A673 (cell line): ENCODE measurements at regions not wholly inside any gene's neighbourhood (a gene's known extent, or its start where the extent isn't known, plus 50 kb on each side); places are given as distances from the start of the nearest gene placed in this dataset.

Experiments used
- EZH2 ChIP-seq: fragments of 200-600 bp; sonication (generic); IDR thresholded peaks from 2 replicates; pipeline ENCODE4 v1.6.1; 2017; ENCODE audit warnings: borderline replicate concordance, low read depth, mild to moderate bottlenecking, mixed read lengths, antibody characterized with exemption, low read length; ENCODE audit not compliant: poor library complexity, severe bottlenecking
- TF ChIP-seq, protein P1 (sequence below): fragments of 300-800, 200-600 bp; sonication (generic); conservative IDR thresholded peaks from 2 replicates; pipeline ENCODE4 v1.5.1; 2017; ENCODE audit warnings: low read depth, mild to moderate bottlenecking, antibody characterized with exemption, low read length, moderate library complexity, mixed read lengths

DNA sequence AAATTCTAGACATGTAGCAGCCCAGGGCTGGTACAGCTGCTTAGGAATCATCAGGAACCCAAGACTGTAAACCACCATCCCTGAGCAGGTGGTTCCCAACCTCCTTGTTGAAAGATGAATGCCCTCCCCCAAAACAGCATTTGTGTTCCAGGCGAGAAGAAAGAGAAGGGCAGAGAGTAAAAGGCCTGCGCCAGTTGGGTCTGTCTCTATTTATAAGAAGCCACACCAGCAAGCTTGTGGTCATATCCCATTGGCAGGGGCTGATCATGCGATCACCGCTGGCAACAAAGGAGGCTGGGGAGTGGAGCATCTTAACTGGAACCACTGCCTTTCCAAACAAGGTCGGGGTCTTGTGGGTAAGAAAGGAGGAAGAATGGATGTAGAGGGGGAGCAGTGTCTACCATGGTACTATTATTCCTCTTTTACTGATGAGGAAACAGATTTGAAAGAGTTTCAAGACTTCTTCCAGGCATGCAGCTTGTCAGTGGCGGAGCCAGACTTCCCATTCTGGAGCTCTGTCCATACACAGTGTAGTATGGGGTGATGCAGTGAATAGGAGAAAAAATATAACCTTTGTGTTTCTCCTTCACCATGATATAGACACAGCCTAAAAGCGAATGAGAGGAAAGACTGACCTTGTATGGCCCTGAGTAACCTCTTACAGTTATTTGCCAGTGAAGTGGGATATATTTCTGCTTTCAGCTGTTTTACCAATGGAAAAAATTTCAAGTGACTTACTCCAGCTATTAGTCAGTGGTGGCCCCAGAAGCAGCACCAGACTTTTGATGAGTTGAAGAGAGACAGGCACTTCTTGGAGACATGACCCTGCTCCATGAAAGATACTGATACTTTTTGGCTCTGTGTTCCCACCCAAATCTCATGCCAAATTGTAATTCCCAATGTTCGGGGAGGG lies 222.6 kb downstream of the ABHD5 start:
- TF ChIP-seq, protein P1, sequence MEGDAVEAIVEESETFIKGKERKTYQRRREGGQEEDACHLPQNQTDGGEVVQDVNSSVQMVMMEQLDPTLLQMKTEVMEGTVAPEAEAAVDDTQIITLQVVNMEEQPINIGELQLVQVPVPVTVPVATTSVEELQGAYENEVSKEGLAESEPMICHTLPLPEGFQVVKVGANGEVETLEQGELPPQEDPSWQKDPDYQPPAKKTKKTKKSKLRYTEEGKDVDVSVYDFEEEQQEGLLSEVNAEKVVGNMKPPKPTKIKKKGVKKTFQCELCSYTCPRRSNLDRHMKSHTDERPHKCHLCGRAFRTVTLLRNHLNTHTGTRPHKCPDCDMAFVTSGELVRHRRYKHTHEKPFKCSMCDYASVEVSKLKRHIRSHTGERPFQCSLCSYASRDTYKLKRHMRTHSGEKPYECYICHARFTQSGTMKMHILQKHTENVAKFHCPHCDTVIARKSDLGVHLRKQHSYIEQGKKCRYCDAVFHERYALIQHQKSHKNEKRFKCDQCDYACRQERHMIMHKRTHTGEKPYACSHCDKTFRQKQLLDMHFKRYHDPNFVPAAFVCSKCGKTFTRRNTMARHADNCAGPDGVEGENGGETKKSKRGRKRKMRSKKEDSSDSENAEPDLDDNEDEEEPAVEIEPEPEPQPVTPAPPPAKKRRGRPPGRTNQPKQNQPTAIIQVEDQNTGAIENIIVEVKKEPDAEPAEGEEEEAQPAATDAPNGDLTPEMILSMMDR, result no peak
- TF ChIP-seq EZH2, result no peak
